Left lung (tissue), 4 donors: ENCODE measurements at regions not wholly inside any gene's neighbourhood (a gene's known extent, or its start where the extent isn't known, plus 50 kb on each side); places are given as distances from the start of the nearest gene placed in this dataset.
"Not testable (repeated sequence)": the region's sequence is repeated elsewhere in the genome, so short reads cannot be mapped to it uniquely, and the experiment has no call there.

Experiments
- ATAC-seq: fragments of 200-7000 bp; cut with Tn5 transposase; one replicate; pipeline ENCODE4 v1.9.1; 2020; ENCODE audit warnings: moderate library complexity
- DNase-seq, 4 donors: peaks; one replicate each; pipeline ENCODE4 v3.0.0-alpha.2; 2013 to 2020
- H3K27ac ChIP-seq, 2 donors: fragments of 200-600 bp; sonication (generic) in 1 of 2; one replicate each; pipeline versions ENCODE4 v1.5.0 to v1.8.0; 2020 to 2021
- H3K27me3 ChIP-seq, 2 donors: fragments of 200-600 bp; sonication (generic) in 1 of 2; one replicate each; pipeline versions ENCODE4 v1.5.0 to v1.8.0; 2020 to 2021
- H3K36me3 ChIP-seq, 2 donors: fragments of 200-600 bp; sonication (generic) in 1 of 2; one replicate each; pipeline versions ENCODE4 v1.5.0 to v1.8.0; 2020 to 2021
- H3K4me1 ChIP-seq, 2 donors: fragments of 200-600 bp; one replicate each; pipeline ENCODE4 v1.8.0; 2021
- H3K4me3 ChIP-seq, 2 donors: fragments of 200-600 bp; sonication (generic) in 1 of 2; one replicate each; pipeline versions ENCODE4 v1.5.0 to v1.8.0; 2020 to 2021; ENCODE audit warnings: mild to moderate bottlenecking in 1 of 2
- H3K9me3 ChIP-seq, 2 donors: fragments of 200-600 bp; sonication (generic) in 1 of 2; one replicate each; pipeline versions ENCODE4 v1.5.0 to v1.8.0; 2020 to 2021
- CTCF ChIP-seq, 2 donors: fragments of 200-600 bp; sonication (generic) in 1 of 2; IDR thresholded peaks; one replicate each; pipeline versions ENCODE4 v1.5.0 to v1.8.0; 2021; ENCODE audit warnings: antibody characterized with exemption in 2 of 2
- intact Hi-C, 2 donors: fragments of 100-400 bp; cut with DNase I; formaldehyde crosslinking; loops; one replicate each; pipeline versions ENCODE4 v1.11.2 to v1.14.2; 2022
- donor health status: DM: no; HTN: yes; CAD: no.
- donor health status: DM: no; HTN: no; CAD: no.

GRCh38 chr2:226463154-226463553 is 336.5 kb downstream of the IRS1 start:
- no peaks in the 10 kb centered on the region for H3K27me3 ChIP-seq
- H3K4me1 ChIP-seq, result no peaks in the 10 kb centered on the region
- H3K36me3 ChIP-seq, result no peaks in the 10 kb centered on the region
- no peak overlapping the region for H3K27ac ChIP-seq
- no peaks in the 10 kb centered on the region for H3K9me3 ChIP-seq
- ATAC-seq (no peak), DNase-seq (no peak)
- intact Hi-C loops, result no loop called here
- H3K4me3 ChIP-seq, result no peak overlapping the region
- no peak for TF ChIP-seq CTCF (IDR thresholded peaks at IDR 0.05)

DNA sequence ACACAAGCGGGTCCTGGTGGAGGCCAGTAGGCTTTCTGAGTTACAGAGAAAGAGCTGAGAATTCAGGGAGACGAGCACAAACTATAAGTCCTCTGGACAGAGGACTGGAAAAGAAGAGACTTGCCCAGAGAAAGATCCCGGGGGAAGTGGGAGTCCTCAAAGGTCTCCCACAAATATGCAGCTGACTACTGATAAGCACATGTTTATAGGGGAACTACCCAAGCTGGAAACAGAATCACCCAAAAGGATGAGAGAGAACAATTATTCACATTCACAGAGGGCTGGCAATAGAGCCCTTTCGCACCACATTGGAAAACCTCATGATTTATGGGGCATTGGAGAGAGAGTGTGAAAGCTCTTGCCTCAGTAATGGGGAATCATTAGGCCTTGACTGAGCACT is 337.6 kb downstream of the IRS1 start:
- no peak for ATAC-seq
- Histone ChIP-seq H3K27ac (no peak overlapping the region), H3K4me1 (no peaks in the 10 kb centered on the region), H3K27me3 (no peaks in the 10 kb centered on the region), H3K9me3 (no peaks in the 10 kb centered on the region), H3K36me3 (no peaks in the 10 kb centered on the region), H3K4me3 (no peak overlapping the region)
- intact Hi-C loops, result no loop called here
- no peak for DNase-seq
- TF ChIP-seq CTCF (IDR thresholded peaks at IDR 0.05), result no peak

DNA sequence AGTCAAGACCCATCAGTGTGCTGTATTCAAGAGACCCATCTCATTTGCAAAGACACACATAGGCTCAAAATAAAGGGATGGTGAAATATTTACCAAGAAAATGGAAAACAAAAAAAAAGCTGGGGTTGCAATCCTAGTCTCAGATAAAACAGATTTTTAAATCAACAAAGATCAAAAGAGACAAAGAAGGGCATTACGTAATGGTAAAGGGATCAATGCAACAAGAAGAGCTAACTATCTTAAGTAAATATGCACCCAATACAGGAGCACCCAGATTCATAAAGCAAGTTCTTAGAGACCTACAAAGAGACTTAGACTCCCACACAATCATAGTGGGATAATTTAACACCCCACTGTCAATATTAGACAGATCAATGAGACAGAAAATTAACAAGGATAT is 343.5 kb downstream of the IRS1 start:
- H3K4me1 ChIP-seq, intact Hi-C loops, H3K4me3 ChIP-seq, H3K27ac ChIP-seq, H3K36me3 ChIP-seq, H3K27me3 ChIP-seq, ATAC-seq, DNase-seq: not testable (repeated sequence)
- H3K9me3 ChIP-seq, result peaks cover 0 to 14% of the 10 kb centered on the region in 2 donors

GRCh38 chr2:226452768-226453167 is 346.9 kb downstream of the IRS1 start:
- ATAC-seq (no peak), DNase-seq (no peak)
- H3K9me3 ChIP-seq, result peaks cover 0 to 14% of the 10 kb centered on the region in 2 donors
- H3K27ac ChIP-seq, result no peak overlapping the region
- H3K36me3 ChIP-seq, result no peaks in the 10 kb centered on the region
- intact Hi-C loops, result no loop called here
- no peaks in the 10 kb centered on the region for H3K4me1 ChIP-seq
- H3K4me3 ChIP-seq, result no peak overlapping the region
- no peak for TF ChIP-seq CTCF (IDR thresholded peaks at IDR 0.05)
- H3K27me3 ChIP-seq, result no peaks in the 10 kb centered on the region

DNA sequence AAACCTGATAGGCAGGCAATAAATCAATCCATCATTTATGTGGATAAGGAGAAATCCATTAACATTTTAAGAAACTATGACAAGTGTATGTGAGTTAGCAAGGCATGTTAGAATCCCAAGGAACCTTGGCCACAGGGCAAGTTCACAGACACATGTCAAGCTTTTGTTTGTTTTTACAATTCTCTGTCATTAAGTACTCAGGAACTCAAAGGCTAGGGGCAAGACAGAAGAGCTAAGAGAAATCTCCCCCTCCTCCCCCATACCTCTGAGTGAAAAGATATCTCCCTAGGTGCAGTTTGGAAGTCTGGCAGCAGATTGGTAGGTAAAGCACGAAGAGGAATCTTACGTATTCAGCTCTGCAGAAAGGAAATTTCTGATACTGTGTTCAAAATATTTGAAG is 348.1 kb downstream of the IRS1 start:
- TF ChIP-seq CTCF (IDR thresholded peaks at IDR 0.05), result no peak
- DNase-seq (no peak), ATAC-seq (no peak)
- peaks cover 0 to 14% of the 10 kb centered on the region in 2 donors for H3K9me3 ChIP-seq
- intact Hi-C loops, result no loop called here
- H3K36me3 ChIP-seq, result no peaks in the 10 kb centered on the region
- no peaks in the 10 kb centered on the region for H3K4me1 ChIP-seq
- no peak overlapping the region for H3K27ac ChIP-seq
- H3K27me3 ChIP-seq, result no peaks in the 10 kb centered on the region
- no peak overlapping the region for H3K4me3 ChIP-seq

GRCh38 chr2:226450141-226450540 is 349.5 kb downstream of the IRS1 start:
- Histone ChIP-seq H3K9me3 (peaks cover 0 to 14% of the 10 kb centered on the region in 2 donors), H3K36me3 (no peaks in the 10 kb centered on the region), H3K27me3 (no peaks in the 10 kb centered on the region), H3K4me3 (no peak overlapping the region), H3K27ac (no peak overlapping the region), H3K4me1 (no peaks in the 10 kb centered on the region)
- TF ChIP-seq CTCF (IDR thresholded peaks at IDR 0.05), result no peak
- DNase-seq, result no peak
- no peak for ATAC-seq
- intact Hi-C loops, result no loop called here
